ENCODE measurements at regions not wholly inside any gene's neighbourhood (a gene's known extent, or its start where the extent isn't known, plus 50 kb on each side); places are given as distances from the start of the nearest gene placed in this dataset.

- TF ChIP-seq CTCF (IDR thresholded peaks at IDR 0.05) (no peak), POLR2A (IDR thresholded peaks at IDR 0.05) (no peak)
Observed at GRCh38 chr10:123361832-123362231, 207.6 kb downstream of the BUB3 start.

Measured in esophagus squamous epithelium (tissue), 4 donors.